B cell (primary cell): ENCODE measurements at regions not wholly inside any gene's neighbourhood (a gene's known extent, or its start where the extent isn't known, plus 50 kb on each side); places are given as distances from the start of the nearest gene placed in this dataset.

Source experiments
- EZH2 ChIP-seq: IDR thresholded peaks from 2 replicates; pipeline ENCODE4 v1.6.1; 2012; ENCODE audit warnings: borderline replicate concordance, low read depth, mild to moderate bottlenecking, moderate library complexity, low read length; ENCODE audit not compliant: insufficient read depth, poor library complexity, severe bottlenecking
- TF ChIP-seq, protein P1 (sequence below): fragments of 200-600 bp; IDR thresholded peaks from one replicate; pipeline ENCODE4 v1.8.0; 2022; ENCODE audit warnings: antibody characterized with exemption, mild to moderate bottlenecking

DNA sequence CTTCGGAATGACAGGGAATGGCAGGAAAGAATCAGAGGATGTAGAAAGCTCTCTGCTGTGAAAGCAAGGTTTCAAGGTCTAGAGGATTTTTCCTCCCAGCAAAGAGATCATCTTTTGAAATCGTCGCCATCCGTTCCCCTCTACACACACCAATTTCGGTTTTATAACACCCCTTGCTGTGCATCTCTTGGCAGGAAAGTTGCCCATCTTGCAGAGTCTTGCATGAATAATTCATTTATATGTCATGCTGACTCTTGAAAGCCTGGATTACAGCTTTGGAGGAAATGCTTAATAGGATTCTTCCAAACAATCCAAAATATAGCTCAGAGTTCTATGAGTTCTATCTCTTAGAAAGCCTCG is 262.7 kb downstream of the CHL1 start:
- no peak for TF ChIP-seq EZH2
- TF ChIP-seq, protein P1, sequence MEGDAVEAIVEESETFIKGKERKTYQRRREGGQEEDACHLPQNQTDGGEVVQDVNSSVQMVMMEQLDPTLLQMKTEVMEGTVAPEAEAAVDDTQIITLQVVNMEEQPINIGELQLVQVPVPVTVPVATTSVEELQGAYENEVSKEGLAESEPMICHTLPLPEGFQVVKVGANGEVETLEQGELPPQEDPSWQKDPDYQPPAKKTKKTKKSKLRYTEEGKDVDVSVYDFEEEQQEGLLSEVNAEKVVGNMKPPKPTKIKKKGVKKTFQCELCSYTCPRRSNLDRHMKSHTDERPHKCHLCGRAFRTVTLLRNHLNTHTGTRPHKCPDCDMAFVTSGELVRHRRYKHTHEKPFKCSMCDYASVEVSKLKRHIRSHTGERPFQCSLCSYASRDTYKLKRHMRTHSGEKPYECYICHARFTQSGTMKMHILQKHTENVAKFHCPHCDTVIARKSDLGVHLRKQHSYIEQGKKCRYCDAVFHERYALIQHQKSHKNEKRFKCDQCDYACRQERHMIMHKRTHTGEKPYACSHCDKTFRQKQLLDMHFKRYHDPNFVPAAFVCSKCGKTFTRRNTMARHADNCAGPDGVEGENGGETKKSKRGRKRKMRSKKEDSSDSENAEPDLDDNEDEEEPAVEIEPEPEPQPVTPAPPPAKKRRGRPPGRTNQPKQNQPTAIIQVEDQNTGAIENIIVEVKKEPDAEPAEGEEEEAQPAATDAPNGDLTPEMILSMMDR = no peak
